Mesodermal cell (in vitro differentiated cells): ENCODE measurements at regions not wholly inside any gene's neighbourhood (a gene's known extent, or its start where the extent isn't known, plus 50 kb on each side); places are given as distances from the start of the nearest gene placed in this dataset.

Experiments
- H3K27ac ChIP-seq: 2 replicates; pipeline ENCODE4 v1.7.0; 2013; ENCODE audit warnings: mild to moderate bottlenecking, low read depth, low read length, moderate library complexity; ENCODE audit not compliant: severe bottlenecking
- H3K36me3 ChIP-seq: 2 replicates; pipeline ENCODE4 v1.7.1; 2013; ENCODE audit warnings: mild to moderate bottlenecking, low read length, moderate library complexity; ENCODE audit not compliant: control insufficient read depth, insufficient read depth
- H3K4me1 ChIP-seq: one replicate; pipeline ENCODE4 v1.7.1; 2013; ENCODE audit warnings: mild to moderate bottlenecking, low read length; ENCODE audit not compliant: insufficient read depth, control insufficient read depth, poor library complexity, severe bottlenecking
- H3K4me3 ChIP-seq: 2 replicates; pipeline ENCODE4 v1.7.0; 2013; ENCODE audit warnings: low read length, control low read depth, mild to moderate bottlenecking; ENCODE audit not compliant: insufficient read depth, poor library complexity, severe bottlenecking; ENCODE audit errors: extremely low read depth
- H3K9me3 ChIP-seq: 2 replicates; pipeline ENCODE4 v1.7.1; 2013; ENCODE audit warnings: mild to moderate bottlenecking, low read length, moderate library complexity; ENCODE audit not compliant: control insufficient read depth
- WGBS, 2 experiments: methylation state at CpG; one replicate each; pipeline ENCODE4 v1.1.5; 2013; ENCODE audit warnings: missing lambda C conversion rate in 2 of 2; ENCODE audit not compliant: insufficient coverage in 2 of 2; 5-methylcytosine and 5-hydroxymethylcytosine counted together

GRCh38 chr3:99232696-99233095 is 331.2 kb upstream of the DCBLD2 start:
- no peaks in the 10 kb centered on the region for H3K9me3 ChIP-seq
- H3K36me3 ChIP-seq, result no peaks in the 10 kb centered on the region
- no CpG with 5 or more reads among the region's 1 CpG for WGBS, 2 experiments
- no peaks in the 10 kb centered on the region for H3K4me1 ChIP-seq
- no peak overlapping the region for H3K27ac ChIP-seq
- no peak overlapping the region for H3K4me3 ChIP-seq

GRCh38 chr3:99218468-99218867 is 317.0 kb upstream of the DCBLD2 start:
- Histone ChIP-seq H3K4me3 (no peak overlapping the region), H3K9me3 (no peaks in the 10 kb centered on the region), H3K4me1 (no peaks in the 10 kb centered on the region), H3K36me3 (no peaks in the 10 kb centered on the region), H3K27ac (no peak overlapping the region)
- 67 to 86% methylated on average over 1 of the region's 1 CpG for WGBS, 2 experiments

GRCh38 chr3:99212969-99213368 is 311.5 kb upstream of the DCBLD2 start:
- no peak overlapping the region for H3K27ac ChIP-seq
- H3K4me3 ChIP-seq, result no peak overlapping the region
- H3K9me3 ChIP-seq, result no peaks in the 10 kb centered on the region
- H3K36me3 ChIP-seq, result no peaks in the 10 kb centered on the region
- no peaks in the 10 kb centered on the region for H3K4me1 ChIP-seq
- 57 to 81% methylated on average over 1 of the region's 1 CpG for WGBS, 2 experiments

GRCh38 chr3:99211309-99211708 is 309.8 kb upstream of the DCBLD2 start:
- no peaks in the 10 kb centered on the region for H3K36me3 ChIP-seq
- H3K9me3 ChIP-seq, result no peaks in the 10 kb centered on the region
- 71% methylated on average over 1 of the region's 2 CpGs; no CpG with 5 or more reads in 1 of the 2 experiments for WGBS, 2 experiments
- H3K4me1 ChIP-seq, result no peaks in the 10 kb centered on the region
- H3K4me3 ChIP-seq, result no peak overlapping the region
- no peak overlapping the region for H3K27ac ChIP-seq

- Histone ChIP-seq H3K4me1 (no peaks in the 10 kb centered on the region), H3K27ac (no peak overlapping the region), H3K9me3 (no peaks in the 10 kb centered on the region), H3K36me3 (no peaks in the 10 kb centered on the region), H3K4me3 (no peak overlapping the region)
- 90% methylated on average over 2 of the region's 3 CpGs; no CpG with 5 or more reads in 1 of the 2 experiments for WGBS, 2 experiments
These were observed 297.5 kb upstream of the DCBLD2 start for GRCh38 chr3:99199021-99199420.

GRCh38 chr3:99191186-99191585 is 289.7 kb upstream of the DCBLD2 start:
- Histone ChIP-seq H3K9me3 (no peaks in the 10 kb centered on the region), H3K4me3 (no peak overlapping the region), H3K36me3 (no peaks in the 10 kb centered on the region), H3K27ac (no peak overlapping the region), H3K4me1 (no peaks in the 10 kb centered on the region)
- 61 to 72% methylated on average over 2 of the region's 3 CpGs for WGBS, 2 experiments

- no peaks in the 10 kb centered on the region for H3K4me1 ChIP-seq
- H3K36me3 ChIP-seq, result no peaks in the 10 kb centered on the region
- no peak overlapping the region for H3K27ac ChIP-seq
- H3K9me3 ChIP-seq, result no peaks in the 10 kb centered on the region
- H3K4me3 ChIP-seq, result no peak overlapping the region
These were observed 287.4 kb upstream of the DCBLD2 start for GRCh38 chr3:99188936-99189335.

- H3K4me3 ChIP-seq, result no peak overlapping the region
- H3K36me3 ChIP-seq, result no peaks in the 10 kb centered on the region
- H3K9me3 ChIP-seq, result no peaks in the 10 kb centered on the region
- no peaks in the 10 kb centered on the region for H3K4me1 ChIP-seq
- no peak overlapping the region for H3K27ac ChIP-seq
- WGBS, 2 experiments, result 85 to 90% methylated on average over 2 of the region's 2 CpGs
These were observed 284.5 kb upstream of the DCBLD2 start for GRCh38 chr3:99186016-99186415.

GRCh38 chr3:99176169-99176964 is 274.9 kb upstream of the DCBLD2 start:
- no peaks in the 10 kb centered on the region for H3K36me3 ChIP-seq
- no peak overlapping the region for H3K4me3 ChIP-seq
- no peaks in the 10 kb centered on the region for H3K9me3 ChIP-seq
- no peaks in the 10 kb centered on the region for H3K4me1 ChIP-seq
- H3K27ac ChIP-seq, result no peak overlapping the region
- WGBS, 2 experiments, result 93 to 100% methylated on average over 2 of the region's 4 CpGs

GRCh38 chr3:99175276-99175812 is 273.8 kb upstream of the DCBLD2 start:
- WGBS, 2 experiments, result no CpG with 5 or more reads among the region's 4 CpGs
- Histone ChIP-seq H3K27ac (no peak overlapping the region), H3K9me3 (no peaks in the 10 kb centered on the region), H3K4me1 (no peaks in the 10 kb centered on the region), H3K4me3 (no peak overlapping the region), H3K36me3 (no peaks in the 10 kb centered on the region)
